Suppressor macrophage treated with lipopolysaccharide for 4 hours (primary cell): ENCODE measurements at regions not wholly inside any gene's neighbourhood (a gene's known extent, or its start where the extent isn't known, plus 50 kb on each side); places are given as distances from the start of the nearest gene placed in this dataset.
"Not testable (repeated sequence)": the region's sequence is repeated elsewhere in the genome, so short reads cannot be mapped to it uniquely, and the experiment has no call there.

ENCODE experiments used
- DNase-seq: peaks from one replicate; pipeline ENCODE4 v3.0.0-alpha.2; 2020

DNA sequence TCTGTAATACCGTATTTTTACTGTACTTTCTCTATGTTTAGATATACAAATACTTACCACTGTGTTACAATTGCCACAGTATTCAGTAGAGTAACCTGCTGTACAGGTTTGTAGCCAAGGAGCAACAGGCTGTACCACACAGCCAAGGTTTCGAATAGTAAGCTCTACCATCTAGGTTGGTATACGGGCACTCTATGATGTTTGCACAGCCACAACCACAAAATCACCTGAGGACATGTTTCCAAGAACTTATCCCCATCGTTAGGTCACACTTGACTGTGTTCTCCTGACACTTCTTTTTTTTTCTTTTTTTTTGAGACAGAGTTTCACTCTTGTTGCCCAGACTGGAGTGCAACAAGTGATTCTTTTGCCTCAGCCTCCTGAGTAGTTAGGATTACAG is 134.6 kb upstream of the TRIM24 start:
- no peak for DNase-seq

DNA sequence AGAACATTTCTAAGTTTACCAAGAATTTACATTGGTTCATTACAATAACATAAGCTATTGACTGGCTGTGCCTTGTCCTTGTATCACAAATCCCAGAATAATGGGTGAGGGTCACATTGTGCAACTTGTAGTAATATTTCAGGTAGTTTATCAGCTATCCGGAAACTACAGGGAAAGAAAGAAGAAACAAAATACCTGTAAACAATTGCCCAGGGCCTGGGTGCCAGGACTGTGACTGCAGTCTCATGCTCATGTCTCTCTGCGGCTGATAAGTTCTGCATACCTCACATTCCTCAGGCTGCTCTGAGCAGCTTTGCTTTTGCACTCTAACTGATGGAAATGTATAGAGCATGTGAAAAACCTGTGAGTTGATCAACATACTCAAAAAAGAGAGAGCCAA is 131.8 kb upstream of the TRIM24 start:
- DNase-seq, result no peak

- DNase-seq, result not testable (repeated sequence)
Measured at GRCh38 chr7:138332850-138333249, 127.2 kb upstream of the TRIM24 start.

GRCh38 chr7:138338361-138338760 is 121.7 kb upstream of the TRIM24 start:
- no peak for DNase-seq

GRCh38 chr7:138339229-138339628 is 120.8 kb upstream of the TRIM24 start:
- DNase-seq, result not testable (repeated sequence)

DNA sequence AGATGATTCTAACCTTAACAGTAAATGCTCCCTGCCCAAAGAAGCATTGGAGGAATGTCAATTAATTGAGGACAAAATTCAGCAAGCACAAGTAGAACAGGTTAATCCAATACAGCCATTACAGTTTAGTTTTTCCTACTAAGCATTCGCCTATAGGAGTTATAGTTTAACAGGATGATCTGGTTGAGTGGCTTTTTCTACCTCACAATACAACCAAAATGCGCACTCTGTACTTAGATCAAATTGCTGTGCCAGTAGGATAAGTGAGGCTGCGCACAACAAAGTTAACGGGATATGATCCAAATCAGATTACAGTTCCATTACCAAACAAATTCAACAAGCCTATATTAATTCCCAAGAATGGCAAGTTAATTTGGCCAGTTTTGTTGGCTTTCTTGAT is 117.1 kb upstream of the TRIM24 start:
- no peak for DNase-seq

- no peak for DNase-seq
Measured at GRCh38 chr7:138345567-138345966, 114.5 kb upstream of the TRIM24 start.

DNA sequence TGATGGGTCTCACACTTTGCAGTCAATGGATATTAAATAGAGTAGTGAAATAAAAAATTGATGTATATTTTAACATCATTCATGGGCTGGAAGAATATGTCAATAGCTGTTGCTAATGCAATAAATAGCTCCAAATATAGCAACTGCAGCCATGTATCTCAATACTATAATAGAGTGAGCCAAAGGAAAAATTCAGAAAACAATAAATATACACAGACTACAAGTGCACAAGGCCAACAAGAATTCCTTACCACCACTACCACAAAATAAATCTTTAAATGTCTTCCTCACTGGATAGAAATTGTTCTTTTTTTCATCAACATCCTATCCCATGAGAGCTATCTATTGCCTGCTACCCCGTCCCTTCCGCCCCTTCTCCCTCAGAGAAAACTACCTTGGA is 113.1 kb upstream of the TRIM24 start:
- DNase-seq, result no peak

DNA sequence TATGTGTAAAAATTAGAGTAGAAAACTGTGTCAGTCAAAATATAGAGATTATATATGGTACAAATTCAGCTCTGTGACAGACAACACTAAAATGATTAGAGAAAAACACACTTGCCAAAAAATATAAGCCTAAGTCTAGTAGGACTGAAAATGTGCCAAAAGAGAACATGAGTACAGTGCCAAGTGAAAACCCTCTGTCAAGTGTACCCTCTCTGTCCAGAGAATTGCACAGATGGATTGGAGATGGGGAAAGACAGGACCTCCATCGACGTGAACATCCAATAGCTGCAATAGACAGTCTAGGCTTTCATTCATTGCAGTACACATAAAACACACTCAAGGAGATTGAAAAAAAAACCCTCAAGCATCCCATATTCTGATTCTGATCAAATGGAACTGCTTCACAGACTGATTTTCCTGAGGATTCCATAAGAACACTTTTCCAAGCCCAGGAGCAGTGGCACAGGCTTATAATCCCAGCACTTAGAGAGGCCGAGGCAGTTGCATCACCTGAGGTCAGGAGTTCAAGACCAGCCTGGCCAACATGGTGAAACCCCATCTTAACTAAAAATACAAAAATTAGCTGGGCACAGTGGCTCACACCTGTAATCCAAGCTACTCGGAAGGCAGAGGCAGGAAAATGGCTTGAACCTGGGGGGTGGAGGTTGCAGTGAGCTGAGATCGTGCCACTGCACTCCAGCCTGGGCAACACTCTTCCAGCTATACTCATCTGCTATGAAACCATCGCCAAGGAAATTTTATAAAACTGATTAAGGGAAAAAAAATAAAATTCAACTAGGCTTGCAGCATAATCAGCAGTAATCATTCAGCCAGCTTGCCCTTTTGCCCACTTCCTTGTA is 110.0 kb upstream of the TRIM24 start:
- no peak for DNase-seq

GRCh38 chr7:138350701-138351357 is 109.2 kb upstream of the TRIM24 start:
- peak; percentile 12 for DNase-seq

DNA sequence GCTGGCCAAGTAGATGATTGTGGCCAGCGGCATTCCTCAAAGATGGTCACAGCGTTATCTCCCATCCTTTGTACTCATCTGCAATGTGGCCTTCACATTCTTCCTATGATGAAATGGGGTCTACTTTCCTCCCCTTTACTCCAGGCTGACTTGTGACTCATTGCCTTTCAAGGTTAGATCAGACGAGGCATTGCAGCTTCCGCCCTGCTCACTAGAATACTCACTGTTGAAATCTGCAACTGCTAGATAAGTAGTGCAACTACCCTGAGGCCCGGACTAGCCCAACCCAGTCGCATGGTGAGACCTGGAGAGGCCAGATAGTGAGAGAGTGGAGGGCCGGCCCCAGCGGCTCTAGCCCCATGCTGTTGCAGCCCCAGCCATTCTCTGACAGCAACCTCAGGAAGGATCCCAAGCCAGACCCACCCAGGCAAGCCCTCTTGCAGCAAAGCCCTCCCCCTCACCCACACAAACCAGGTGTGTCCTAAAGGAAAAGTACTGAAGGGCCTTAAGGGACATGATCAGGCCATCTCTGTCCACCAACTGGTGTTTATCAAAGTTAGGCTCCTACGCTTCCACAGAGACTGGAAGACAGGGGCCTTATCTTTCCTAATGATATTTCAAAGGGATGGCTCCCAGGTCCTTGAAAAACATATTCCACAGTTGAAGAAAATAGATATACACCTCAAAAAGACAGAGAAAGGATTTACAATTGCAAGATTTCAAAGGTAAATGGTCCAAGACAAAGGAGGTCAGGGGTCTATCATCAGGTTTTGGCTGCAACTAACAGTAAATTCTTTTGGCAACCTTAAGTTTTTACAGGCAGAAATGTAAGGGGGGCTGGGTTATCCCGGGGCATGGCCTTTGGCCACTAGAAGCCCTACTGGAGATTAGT is 107.2 kb upstream of the TRIM24 start:
- no peak for DNase-seq

GRCh38 chr7:138354066-138354465 is 106.0 kb upstream of the TRIM24 start:
- no peak for DNase-seq

DNA sequence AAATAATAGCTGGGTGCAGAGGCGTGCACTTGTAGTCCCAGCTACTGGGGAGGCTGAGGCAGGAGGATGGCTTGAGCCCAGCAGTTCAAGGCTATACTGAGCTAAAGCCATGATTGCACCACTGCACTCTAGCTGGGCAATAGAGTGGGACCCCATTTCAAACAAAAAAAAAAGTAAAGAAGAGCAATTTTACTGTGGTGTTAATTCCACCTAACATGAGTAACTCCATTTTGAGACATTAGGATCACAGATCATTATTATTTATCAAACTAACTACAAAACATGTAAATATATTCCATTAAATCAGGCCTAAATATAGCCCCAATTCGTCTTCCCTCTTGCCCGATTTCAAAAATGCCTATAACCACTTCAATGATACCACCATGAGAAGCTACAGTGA is 104.8 kb upstream of the TRIM24 start:
- no peak for DNase-seq

DNA sequence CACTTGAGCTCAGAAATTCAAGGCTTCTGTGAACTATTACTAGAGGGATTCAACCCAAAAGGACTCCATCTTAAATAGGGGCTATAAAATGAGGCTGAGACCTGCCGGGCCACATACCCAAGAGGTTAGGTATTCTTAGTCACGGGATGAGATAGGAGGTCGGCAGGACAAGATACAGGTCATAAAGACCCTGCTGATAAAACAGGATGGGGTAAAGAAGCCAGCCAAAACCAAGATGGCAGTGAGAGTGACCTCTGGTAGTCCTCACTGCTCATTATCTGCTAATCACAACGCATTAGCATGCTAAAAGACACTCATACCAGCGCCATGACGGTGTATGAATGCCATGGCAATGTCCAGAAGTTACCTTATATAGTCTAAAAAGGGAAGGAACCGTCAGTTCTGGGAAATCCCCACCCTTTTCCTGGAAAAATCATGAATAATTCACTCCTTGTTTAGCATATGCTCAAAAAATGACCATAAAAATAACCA is 101.2 kb upstream of the TRIM24 start:
- peak; percentile 6 for DNase-seq

DNA sequence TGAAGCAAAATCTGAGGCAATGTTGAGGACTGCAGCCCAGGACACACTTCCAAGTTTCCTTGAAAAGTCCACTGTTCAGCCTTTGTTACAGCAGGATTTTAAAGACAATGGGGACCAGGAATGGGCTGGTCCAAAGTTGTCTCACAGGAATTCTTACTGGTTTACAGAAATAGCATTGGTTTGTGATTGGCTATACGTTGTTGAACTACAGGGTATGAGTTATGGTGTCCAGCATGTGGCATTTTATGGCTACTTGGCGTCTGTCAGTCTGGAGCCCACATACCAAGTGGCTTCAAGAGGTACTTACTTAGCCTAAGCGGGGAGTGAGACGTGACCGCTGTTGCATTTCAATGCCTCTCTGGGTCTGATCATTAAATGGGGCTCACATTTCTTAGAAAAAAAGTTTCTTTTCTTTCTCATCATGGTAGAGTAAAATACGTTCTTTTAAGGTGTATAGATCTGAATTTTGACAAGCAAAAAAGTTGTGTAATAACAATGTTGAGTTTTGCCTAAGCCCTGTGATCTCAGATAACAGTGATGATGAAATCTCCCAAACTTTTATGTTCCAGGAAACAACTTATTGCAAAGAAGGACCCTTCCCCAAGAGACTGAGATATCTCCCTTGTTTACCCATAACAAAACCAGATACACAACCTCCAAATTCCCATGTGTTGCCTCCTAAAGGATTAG is 100.0 kb upstream of the TRIM24 start:
- no peak for DNase-seq

GRCh38 chr7:138363721-138364120 is 96.3 kb upstream of the TRIM24 start:
- DNase-seq, result no peak

DNA sequence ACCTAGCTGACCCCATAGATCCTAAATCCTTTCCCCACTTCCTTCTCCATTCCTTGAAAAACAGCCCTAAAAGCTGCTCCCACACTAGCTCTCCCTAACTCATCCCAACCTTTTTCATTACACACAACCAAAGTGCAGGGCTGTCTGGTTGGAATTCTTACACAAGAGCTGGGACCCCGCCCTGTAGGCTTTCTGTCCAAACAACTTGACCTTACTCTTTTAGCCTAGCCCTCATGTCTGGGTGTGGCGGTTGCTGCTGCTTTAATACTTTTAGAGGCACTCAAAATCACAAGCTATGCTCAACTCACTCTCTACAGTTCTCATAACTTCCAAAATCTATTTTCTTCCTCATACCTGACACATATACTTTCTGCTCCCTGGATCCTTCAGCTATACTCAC is 93.9 kb upstream of the TRIM24 start:
- DNase-seq, result not testable (repeated sequence)

- not testable (repeated sequence) for DNase-seq
Measured at GRCh38 chr7:138366676-138367075, 93.4 kb upstream of the TRIM24 start.

DNA sequence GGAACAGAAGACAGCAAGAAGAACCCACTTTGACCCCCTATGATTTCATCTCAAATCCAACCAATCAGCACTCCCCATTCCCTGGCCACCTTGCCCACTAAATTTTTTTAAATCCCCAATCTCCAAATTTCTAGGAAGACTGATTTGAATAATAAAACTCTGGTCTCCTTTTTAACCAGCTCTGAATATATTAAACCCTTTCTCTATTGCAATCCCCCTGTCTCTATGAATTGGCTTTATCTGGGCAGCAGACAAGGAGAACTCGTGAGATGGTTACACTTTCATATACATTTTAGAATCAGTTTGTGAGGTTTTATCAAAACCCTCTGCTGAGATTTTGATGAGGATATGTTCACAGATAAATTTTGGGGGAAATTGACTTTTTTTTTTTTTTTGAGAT is 90.3 kb upstream of the TRIM24 start:
- no peak for DNase-seq

- peak; percentile 26 for DNase-seq
Measured at GRCh38 chr7:138370956-138371355, 89.1 kb upstream of the TRIM24 start.

GRCh38 chr7:138374119-138374693 is 85.9 kb upstream of the TRIM24 start:
- no peak for DNase-seq

DNA sequence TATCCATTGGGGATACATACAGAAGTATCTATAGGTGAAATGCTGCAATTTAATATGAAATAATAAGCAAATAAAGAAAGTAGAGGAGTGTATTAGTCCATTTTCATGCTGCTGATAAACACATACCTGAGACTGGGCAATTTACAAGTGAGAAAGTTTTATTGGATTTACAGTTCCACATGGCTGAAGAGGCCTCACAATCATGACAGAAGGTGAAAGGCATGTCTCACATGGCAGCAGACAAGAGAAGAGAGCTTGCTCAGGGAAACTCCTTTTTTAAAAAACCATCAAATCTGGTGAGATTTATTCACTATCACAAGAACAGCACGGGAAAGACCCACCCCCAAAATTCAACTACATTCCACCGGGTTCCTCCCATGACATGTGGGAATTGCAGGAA is 82.8 kb upstream of the TRIM24 start:
- no peak for DNase-seq
